Amniotic stem cell (primary cell): ENCODE measurements at regions not wholly inside any gene's neighbourhood (a gene's known extent, or its start where the extent isn't known, plus 50 kb on each side); places are given as distances from the start of the nearest gene placed in this dataset.
"Not testable (repeated sequence)": the region's sequence is repeated elsewhere in the genome, so short reads cannot be mapped to it uniquely, and the experiment has no call there.

Experiments
- DNase-seq: peaks from one replicate; lab custom pipeline; 2025; lab: John Stamatoyannopoulos, UW

- DNase-seq, result peak; percentile 12
These were observed 87.7 kb upstream of the CHST15 start for GRCh38 chr10:124180947-124181549.

DNA sequence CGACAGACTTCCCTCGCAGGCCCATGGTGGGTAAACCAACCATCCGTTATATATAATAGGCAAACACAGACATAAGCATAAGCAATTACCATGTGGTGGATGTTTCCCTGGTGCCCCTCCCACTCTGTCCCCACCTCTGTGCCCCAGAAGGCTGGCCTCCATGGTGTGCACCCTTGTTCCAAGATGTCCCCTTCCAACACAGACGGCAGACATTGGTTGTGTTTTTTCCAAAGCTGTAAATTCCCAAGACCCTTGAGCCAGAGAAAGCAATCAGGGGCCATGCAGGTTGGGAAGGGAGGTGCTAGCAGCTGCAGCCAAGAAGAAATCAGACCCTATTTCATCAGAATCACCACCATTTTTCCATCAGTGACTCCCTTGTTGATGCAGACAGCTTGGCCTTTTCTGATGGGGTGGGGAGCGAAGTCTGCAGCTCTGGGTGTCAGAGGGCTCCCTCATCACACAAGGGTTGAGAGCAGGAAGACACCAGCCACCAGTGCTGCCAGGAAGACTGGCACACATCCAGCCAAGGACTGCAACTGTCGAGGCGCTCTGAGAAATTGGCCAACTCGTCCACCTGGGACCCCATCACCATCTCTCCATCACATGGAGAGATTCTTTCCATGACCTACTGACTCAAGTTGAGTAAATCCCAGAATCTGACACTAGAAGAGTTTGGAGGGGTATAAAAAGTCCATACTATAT is 86.8 kb upstream of the CHST15 start:
- no peak for DNase-seq

- DNase-seq, result no peak
These were observed 86.1 kb upstream of the CHST15 start for GRCh38 chr10:124179308-124180043.

- DNase-seq, result no peak
These were observed 83.8 kb upstream of the CHST15 start for GRCh38 chr10:124177180-124177518.

DNA sequence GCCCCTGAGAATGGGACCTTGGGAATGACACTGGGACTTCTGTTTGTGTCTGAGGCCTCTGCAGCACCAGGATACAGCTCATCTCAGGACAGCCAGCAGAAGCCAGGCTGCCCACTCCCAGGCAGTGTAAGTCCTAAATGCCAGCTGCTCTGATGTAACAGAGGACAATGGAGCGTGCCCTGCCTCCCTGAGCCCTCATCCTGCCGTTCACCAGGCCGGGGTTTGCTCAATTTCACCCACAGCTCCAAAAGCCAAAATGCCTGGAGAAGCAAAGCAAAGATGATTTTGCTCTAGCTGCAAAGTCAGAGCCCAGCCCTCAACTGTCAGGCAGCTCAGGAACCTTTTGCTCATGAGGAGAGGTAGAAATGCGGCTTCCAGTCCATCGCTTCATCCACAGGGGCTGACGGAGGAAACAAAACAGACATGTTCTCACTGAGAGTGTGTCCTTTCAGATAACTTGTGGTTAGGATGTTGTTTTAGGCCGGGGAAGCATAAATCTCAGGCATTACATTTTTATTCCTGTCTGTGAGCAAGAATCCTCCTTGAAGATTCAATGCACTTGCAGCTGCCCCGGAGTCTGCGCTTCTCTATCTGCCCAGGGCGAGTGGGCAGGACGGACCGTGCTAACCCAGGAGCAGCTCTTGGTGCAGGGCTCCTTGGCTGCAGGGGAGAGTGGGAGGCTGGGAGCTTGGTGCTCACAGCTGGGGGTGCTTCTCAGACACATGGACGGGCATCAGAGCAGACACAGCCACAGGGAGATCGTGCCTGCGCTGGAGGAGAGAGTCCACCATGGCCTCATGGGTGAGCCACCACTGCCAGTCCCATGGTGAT is 83.2 kb upstream of the CHST15 start:
- no peak for DNase-seq

GRCh38 chr10:124175701-124176348 is 82.4 kb upstream of the CHST15 start:
- DNase-seq, result no peak

GRCh38 chr10:124174673-124175645 is 81.6 kb upstream of the CHST15 start:
- no peak for DNase-seq

GRCh38 chr10:124174071-124174566 is 80.7 kb upstream of the CHST15 start:
- no peak for DNase-seq

- no peak for DNase-seq
These were observed 80.0 kb upstream of the CHST15 start for GRCh38 chr10:124173298-124173900.

DNA sequence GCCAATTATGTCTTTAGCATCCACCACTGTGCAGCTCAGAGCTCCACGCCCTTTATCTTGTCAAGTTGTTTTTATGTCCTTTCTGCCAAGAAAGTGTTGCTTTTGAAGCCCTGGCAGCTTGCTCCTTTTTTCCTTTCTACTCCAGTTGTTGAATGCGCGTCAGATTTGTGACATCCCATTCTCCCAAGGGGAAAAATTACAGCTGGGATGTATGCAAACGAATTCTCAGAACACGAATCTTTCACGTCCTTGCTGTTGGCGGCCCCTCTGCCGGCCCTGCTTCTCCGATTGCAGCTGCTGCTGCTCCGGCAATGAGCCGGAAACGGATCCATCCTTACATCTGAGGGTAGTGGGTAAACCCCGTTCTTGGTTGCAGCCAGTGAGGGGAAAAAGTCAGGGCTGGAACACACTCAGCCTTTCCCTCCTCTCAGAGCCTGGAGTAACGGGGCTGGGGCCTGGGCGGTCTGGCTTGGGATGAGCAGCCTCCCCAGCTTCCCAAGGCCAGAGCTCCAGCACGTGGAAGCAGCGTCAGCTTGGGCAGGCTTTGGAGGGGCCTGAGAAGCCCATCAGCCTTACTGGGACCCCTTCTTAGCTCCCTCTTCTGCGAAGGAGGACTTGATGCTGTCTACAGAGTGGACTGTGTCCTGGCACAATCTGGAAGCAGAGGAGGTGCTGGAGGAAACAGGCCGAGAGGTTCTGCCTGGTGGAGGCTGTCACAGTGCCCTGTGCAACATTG is 79.0 kb upstream of the CHST15 start:
- DNase-seq, result no peak

DNA sequence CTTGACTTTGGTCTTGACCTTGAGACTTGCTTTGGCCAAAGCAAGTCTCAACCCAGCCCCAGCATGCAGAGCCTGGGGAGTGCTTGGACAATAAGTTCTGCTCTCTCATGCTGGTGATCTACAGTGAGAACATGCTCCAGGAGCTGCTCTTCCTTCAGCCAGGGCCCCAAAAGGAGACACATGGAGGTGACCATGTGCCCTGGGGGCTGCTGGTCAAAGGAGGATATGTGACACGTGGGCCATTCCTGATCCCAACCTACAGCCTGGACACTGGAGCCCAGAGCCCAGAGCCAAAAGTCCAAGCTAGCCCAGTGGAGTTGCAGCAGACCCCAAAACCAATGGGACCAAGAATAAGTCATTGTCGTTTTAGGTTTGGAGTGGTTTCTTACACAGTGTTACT is 78.2 kb upstream of the CHST15 start:
- no peak for DNase-seq

DNA sequence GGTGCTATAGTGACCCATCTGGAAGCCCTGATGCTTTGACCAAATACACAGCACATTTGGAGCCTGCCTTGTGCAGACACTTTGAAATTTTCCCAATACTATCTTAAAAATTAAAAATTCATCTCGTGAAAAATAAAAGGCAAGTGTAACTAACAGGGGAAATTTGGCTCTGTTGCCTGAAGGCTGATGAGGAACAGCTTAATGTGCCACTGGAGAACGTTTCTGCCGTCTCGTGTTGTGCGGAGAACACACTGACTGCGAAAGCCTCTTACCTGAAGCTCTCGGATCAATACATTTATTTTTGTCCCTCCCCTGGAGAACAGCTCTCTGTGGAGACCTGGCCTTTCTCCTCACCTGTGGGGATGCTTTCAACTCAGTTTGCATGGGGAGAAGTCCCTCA is 77.2 kb upstream of the CHST15 start:
- no peak for DNase-seq

GRCh38 chr10:124168991-124169802 is 75.8 kb upstream of the CHST15 start:
- no peak for DNase-seq

GRCh38 chr10:124168581-124168980 is 75.2 kb upstream of the CHST15 start:
- no peak for DNase-seq

DNA sequence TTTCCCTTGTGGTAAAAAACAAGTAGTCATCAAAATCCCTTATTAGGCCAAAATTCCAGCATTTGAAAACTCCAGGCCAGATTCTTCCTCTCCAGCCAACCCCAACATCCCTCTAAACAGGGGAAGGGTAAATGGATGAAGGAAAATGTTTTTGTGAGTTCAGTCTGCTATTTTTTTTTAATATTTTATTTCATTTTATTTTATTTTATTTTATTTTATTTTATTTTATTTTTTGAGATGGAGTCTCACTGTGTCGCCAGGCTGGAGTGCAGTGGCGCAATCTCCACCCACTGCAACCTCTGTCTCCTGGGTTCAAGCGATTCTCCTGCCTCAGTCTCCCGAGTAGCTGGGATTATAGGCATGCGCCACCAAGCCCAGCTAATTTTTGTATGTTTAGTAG is 74.5 kb upstream of the CHST15 start:
- not testable (repeated sequence) for DNase-seq

DNA sequence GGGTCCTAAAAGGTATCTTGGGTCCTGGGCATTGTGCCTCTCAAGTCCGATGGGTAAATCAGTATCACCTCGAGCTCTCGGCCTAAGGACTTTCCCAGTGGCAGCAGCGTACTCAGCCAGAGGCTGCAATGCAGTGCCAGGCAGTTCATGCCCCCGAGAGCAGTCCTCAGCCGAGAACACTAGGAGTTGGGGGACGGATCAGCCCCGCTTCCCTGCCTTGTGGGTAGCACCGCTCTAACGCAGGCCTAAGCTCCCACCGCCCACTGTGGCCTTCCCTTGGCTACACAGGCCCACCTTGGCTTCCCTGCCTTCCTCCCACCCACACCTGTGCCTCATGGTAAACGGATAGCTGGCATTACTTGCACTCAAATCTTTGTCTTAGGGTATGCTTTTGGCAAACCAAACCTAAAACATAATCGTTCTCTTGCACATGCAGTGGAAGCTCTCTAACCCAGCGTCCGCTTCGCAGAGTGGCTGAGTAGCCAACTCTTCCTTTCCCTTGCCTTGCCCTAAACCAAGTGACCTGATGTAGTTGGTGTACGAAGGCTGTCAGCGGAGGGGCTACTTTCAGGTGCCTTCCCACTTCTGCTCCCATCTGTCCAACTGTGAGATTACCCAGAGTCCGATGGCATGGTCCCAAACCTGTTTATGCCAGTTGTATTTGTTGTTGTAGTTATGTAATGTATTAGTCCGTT is 73.2 kb upstream of the CHST15 start:
- no peak for DNase-seq

- no peak for DNase-seq
These were observed 72.4 kb upstream of the CHST15 start for GRCh38 chr10:124165827-124166226.

GRCh38 chr10:124165311-124165710 is 71.9 kb upstream of the CHST15 start:
- no peak for DNase-seq
